ENCODE measurements at regions not wholly inside any gene's neighbourhood (a gene's known extent, or its start where the extent isn't known, plus 50 kb on each side); places are given as distances from the start of the nearest gene placed in this dataset.

DNA sequence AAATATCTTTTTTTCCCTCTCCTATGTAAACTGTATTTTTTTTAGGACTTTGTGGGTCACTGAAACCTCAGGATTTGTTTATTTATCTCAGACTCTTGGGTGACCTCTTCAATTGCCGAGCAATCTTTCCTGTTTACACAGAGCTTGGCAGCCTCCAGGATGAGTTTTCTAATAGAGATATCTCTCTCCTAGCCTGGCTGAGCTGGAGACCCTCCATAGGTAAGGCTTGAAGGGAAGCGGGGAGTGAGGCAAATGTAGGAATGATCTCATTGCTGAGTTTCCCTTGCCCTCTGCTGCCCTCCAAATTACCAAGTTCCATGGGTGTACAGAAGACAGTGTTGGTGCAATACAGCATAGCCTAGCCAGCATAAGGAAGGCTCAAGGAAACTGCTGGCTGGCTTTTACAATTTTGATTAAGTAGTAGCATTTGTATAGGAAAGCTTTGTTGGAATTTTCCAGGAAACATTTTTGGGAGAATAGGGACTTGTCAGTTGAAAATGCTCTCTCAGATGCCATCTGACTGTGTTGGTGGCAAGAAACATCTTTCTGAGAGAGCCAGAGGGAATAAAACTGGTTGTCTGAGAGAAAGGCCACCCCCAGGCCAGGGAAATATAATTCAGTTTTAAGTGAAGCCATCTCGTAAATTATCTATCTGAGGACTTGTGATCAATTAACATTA, 116.0 kb downstream of the NMUR2 start:
- TF ChIP-seq, protein P1, sequence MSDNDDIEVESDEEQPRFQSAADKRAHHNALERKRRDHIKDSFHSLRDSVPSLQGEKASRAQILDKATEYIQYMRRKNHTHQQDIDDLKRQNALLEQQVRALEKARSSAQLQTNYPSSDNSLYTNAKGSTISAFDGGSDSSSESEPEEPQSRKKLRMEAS (IDR thresholded peaks at IDR 0.05; ENCODE audit: low read depth, low read length), result no peak
- TF ChIP-seq POLR2A (IDR thresholded peaks at IDR 0.05; ENCODE audit: extremely low read depth, insufficient read length) (no peak), MYC (IDR thresholded peaks at IDR 0.05; ENCODE audit: low read depth, low read length) (no peak)
- TF ChIP-seq, protein P2, sequence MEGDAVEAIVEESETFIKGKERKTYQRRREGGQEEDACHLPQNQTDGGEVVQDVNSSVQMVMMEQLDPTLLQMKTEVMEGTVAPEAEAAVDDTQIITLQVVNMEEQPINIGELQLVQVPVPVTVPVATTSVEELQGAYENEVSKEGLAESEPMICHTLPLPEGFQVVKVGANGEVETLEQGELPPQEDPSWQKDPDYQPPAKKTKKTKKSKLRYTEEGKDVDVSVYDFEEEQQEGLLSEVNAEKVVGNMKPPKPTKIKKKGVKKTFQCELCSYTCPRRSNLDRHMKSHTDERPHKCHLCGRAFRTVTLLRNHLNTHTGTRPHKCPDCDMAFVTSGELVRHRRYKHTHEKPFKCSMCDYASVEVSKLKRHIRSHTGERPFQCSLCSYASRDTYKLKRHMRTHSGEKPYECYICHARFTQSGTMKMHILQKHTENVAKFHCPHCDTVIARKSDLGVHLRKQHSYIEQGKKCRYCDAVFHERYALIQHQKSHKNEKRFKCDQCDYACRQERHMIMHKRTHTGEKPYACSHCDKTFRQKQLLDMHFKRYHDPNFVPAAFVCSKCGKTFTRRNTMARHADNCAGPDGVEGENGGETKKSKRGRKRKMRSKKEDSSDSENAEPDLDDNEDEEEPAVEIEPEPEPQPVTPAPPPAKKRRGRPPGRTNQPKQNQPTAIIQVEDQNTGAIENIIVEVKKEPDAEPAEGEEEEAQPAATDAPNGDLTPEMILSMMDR (IDR thresholded peaks at IDR 0.05; ENCODE audit: low read depth, low read length), result no peak
- no peak for DNase-seq (ENCODE audit: low read depth)
- H3K4me3 ChIP-seq (ENCODE audit: low read depth, low read length), result no peak overlapping the region

DNA sequence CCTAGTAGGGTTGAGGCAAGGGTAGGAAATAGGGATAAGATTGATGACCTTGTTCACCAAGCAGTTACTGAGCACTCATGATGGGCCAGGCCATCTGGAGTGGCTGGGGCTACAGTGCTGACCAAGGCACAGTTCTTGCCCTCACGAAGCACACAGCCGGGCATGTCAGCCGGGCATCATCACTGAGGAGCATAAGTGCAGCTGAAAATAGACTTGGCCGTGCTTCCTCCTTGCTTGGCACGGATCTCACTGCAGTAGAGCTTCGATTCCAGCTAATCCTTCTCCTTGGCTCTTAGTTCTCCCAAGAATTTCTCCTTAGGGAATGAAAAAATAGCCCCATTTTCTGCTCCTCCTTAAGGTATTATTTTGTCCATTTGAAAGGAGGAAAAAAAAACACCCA, 116.6 kb downstream of the NMUR2 start:
- H3K4me3 ChIP-seq (ENCODE audit: low read depth, low read length), result no peak overlapping the region
- DNase-seq (ENCODE audit: low read depth), result no peak
- TF ChIP-seq POLR2A (IDR thresholded peaks at IDR 0.05; ENCODE audit: extremely low read depth, insufficient read length) (no peak), MYC (IDR thresholded peaks at IDR 0.05; ENCODE audit: low read depth, low read length) (no peak)
- TF ChIP-seq, protein P1 (IDR thresholded peaks at IDR 0.05; ENCODE audit: low read depth, low read length), result no peak
- TF ChIP-seq, protein P2 (IDR thresholded peaks at IDR 0.05; ENCODE audit: low read depth, low read length), result no peak

DNA sequence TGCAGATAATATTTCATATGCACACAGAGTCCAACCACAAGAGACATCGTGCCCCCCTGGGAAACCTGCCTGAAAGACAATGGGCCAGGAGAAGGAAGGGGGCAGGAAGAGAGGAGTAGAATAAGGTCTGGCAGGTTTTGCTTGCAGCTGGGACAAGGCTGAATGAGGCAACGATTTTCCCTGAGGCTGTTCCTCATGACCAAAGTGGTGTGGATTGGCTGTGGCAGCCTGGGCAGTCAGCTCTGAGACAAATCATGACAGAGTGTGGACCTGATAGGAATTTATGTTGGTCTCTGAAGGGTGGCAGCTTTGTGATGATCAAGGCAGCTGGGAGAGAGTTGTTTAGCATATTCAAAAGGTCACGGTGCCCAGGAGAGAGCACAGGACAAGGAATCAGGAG, 119.3 kb downstream of the NMUR2 start:
- H3K4me3 ChIP-seq (ENCODE audit: low read depth, low read length), result no peak overlapping the region
- TF ChIP-seq POLR2A (IDR thresholded peaks at IDR 0.05; ENCODE audit: extremely low read depth, insufficient read length) (no peak), MYC (IDR thresholded peaks at IDR 0.05; ENCODE audit: low read depth, low read length) (no peak)
- TF ChIP-seq, protein P1 (IDR thresholded peaks at IDR 0.05; ENCODE audit: low read depth, low read length), result no peak
- TF ChIP-seq, protein P2 (IDR thresholded peaks at IDR 0.05; ENCODE audit: low read depth, low read length), result no peak
- no peak for DNase-seq (ENCODE audit: low read depth)

DNA sequence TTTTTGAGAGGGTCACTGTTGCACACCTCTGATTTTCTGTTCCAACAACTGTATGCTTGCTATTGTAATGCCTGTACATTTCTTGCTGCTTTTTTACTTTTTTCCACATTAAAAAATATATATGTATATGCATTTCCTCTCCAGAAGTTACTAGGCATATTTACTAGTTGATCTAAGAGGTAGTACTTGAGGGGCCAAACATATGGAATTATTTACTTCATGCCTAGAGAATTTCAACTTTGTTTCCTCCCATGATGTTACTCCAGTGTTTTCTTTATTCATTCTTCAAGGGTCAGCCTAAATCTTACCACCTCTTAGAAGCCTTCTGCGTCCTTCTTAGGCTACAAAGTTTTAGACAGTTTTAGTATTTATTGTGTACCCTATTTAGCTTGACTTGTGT, 122.7 kb downstream of the NMUR2 start:
- H3K4me3 ChIP-seq (ENCODE audit: low read depth, low read length), result no peak overlapping the region
- DNase-seq (ENCODE audit: low read depth), result no peak
- TF ChIP-seq MYC (IDR thresholded peaks at IDR 0.05; ENCODE audit: low read depth, low read length) (no peak), POLR2A (IDR thresholded peaks at IDR 0.05; ENCODE audit: extremely low read depth, insufficient read length) (no peak)
- TF ChIP-seq, protein P2 (IDR thresholded peaks at IDR 0.05; ENCODE audit: low read depth, low read length), result no peak
- TF ChIP-seq, protein P1 (IDR thresholded peaks at IDR 0.05; ENCODE audit: low read depth, low read length), result no peak

DNA sequence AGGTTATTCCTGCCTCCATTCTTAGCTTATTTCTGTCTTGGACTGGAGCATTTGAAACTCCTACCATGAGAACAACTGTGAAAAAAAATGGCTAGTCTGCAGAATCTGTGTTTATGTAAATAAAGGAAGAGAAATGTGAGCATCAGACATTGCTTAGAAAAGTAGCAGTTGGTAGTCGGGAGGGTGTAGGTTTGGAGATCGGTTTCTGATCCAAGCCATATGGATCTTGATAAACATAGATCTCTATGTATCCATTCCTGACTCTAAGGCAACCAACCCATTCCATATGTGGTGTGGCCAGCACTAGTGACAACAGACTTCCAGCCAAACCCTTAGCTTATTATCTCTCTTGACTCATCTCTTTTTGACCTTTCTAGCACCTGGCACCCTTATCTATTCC, 127.1 kb downstream of the NMUR2 start:
- TF ChIP-seq, protein P2 (IDR thresholded peaks at IDR 0.05; ENCODE audit: low read depth, low read length), result no peak
- TF ChIP-seq POLR2A (IDR thresholded peaks at IDR 0.05; ENCODE audit: extremely low read depth, insufficient read length) (no peak), MYC (IDR thresholded peaks at IDR 0.05; ENCODE audit: low read depth, low read length) (no peak)
- TF ChIP-seq, protein P1 (IDR thresholded peaks at IDR 0.05; ENCODE audit: low read depth, low read length), result no peak
- H3K4me3 ChIP-seq (ENCODE audit: low read depth, low read length), result no peak overlapping the region
- DNase-seq (ENCODE audit: low read depth), result no peak

Measured in NB4 (cell line).